DMS53 treated with DMSO at 0.1 percent for 48 hours (cell line): ENCODE measurements at regions not wholly inside any gene's neighbourhood (a gene's known extent, or its start where the extent isn't known, plus 50 kb on each side); places are given as distances from the start of the nearest gene placed in this dataset.

Source experiments
- DNase-seq: peaks from one replicate; lab custom pipeline; 2025; ENCODE audit not compliant: unreplicated experiment; lab: John Stamatoyannopoulos, UW

DNA sequence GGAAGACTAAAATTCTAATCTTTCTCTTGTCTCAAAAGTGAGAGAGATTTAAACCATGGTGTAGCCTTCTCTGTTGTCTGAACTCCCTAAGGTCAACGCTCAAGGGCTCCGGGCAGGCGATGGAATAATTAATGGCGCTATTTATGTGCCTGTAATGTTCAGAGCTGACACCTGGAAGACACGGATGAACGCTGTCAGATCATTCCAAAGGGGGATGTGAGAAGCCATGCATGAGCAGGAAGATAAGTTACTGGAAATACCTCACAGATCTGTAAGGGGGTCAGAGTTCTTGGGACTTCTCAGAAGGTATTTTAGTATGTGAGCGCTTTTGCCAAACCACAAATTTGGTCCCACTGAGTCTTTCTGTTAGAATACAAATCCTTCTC is 73.3 kb upstream of the MTPN start:
- no peak for DNase-seq

DNA sequence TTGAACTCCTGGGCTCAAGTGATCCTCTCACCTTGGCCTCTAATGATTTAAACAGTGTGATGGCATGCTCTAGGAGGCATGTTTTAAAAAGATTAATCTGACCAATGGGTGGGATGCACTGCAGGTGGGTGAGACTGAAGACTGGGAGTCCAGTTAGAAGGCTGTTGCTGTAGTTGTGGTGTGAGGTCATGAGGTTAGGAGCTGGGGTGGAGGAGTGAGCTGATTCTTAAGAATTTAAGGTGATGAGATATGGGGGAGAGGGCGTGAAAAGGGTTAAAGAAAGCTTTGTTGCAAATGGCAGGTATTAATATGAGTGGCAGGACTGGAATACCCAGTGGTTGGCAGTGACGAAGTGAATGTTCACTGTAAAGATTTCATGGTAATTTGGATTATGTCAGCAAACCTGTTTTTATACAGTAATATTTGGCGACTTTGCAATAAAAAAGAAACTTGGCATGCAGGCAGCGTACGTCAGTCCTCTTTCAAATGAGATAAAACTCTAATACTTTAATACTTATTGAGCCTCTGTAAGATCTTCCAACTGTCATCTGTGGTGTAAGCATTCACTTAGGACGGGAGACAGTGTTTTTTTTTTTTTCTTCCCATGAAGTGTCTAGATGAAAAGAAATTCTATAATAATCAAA is 72.8 kb upstream of the MTPN start:
- DNase-seq = no peak

DNA sequence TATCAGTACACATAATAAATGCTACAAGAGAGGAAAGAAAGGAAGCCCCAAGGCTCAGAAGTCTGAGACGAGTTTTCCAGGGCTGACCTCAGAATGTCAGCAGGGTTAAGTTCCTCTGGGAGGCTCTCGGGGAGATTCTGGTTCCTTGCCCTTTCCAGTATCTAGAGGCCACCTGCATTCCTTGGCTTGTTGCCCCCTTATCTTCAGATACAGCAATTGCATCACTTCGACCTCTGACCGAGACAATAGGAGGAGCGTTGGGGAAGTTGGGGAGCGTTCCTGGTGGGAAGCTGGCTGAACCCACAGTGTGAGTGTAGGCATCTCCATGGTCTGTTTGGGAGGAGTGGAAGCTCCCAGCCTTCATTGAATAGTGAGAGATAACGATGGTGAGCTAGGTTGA is 72.0 kb upstream of the MTPN start:
- DNase-seq = no peak

DNA sequence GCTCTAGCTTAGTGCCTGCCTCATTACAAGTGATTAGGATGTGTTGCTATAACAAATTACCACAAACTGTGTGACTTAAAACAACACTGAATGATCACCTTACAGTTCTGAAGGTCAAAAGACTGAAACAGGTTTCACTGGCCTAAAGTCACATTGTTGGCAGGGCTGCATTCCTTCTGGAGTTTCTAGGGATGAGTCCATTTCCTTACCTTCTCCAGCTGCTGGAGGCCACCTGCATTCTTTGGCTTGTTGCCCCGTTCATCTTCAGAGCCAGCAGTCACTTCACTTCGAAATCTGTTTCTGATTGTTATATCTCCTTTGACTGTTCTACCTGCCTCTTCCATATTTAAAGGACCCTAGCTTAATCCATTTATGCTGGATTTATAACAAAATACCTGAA is 69.4 kb upstream of the MTPN start:
- no peak for DNase-seq

DNA sequence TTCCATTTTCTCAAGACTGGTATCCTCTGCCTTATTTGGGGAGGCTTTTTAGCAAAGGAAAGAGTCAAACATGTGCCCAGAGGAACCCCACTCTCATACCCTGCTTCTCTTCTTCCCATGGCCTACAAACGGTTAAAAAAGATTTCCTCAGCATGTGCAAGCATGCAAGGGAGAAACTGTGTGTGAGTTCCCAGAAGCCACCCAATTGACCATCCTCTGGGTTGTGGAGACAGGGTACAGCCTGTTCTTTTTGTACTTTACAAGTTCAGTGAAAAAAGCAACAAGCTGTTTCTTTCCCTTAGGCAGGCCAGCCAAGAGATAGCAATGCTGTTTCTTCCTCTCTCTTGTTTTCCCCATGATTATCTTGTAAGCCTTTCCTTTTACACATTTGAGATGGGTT is 68.8 kb upstream of the MTPN start:
- DNase-seq = no peak

DNA sequence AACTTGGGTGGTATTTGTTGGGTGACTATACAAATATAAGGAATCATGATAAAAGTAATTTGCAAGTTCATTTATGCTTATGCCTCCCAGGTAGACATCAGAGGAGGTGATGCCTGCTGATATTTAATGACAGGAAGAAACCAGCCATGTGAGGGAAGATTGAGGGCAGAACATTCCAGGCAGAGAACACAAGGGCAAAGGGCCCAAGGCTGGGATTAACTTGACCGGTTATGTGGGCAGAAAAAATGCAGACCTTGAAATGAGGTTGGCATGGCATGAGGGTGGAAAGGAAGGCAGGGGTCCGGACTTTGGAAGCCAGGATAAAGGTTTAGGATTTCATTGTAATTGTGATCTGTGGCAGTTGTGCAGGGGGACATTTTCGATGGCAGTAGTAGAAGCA is 68.0 kb upstream of the MTPN start:
- DNase-seq = no peak

DNA sequence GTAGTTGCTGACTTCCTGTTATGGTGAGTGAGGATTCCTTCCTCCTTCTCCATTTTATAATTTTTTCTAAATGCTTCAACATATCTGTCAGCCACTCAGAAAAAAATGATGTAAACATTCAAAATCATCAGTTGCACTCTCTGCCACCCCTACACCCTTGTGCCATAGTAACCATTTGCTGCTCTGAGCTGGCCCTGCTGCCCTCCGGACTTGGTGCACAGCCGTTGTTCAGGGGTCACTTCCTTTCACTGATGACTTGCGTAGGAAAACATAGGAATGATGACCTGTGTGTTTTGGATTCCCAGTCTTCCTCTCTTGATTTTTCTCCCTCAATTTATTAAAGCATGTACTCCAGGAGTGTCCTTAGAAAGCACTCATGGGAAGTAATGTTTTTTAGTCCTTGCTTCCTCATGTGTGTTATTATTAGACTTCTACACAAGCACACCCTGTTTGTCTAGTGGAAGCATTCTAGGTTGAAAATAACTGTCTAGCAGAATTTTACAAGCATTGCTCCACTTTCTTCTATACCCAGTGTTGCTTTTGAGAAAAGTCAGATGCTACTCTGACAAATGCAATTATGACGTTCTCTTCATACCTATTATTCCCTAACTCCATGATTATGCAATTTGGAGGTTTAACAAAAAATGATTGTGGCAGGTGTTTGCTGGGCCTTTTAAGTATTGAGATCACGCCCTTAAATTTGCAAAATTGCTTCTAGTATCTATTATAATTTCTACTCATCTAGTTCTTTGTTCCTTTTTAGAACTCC is 62.6 kb upstream of the MTPN start:
- DNase-seq = no peak

DNA sequence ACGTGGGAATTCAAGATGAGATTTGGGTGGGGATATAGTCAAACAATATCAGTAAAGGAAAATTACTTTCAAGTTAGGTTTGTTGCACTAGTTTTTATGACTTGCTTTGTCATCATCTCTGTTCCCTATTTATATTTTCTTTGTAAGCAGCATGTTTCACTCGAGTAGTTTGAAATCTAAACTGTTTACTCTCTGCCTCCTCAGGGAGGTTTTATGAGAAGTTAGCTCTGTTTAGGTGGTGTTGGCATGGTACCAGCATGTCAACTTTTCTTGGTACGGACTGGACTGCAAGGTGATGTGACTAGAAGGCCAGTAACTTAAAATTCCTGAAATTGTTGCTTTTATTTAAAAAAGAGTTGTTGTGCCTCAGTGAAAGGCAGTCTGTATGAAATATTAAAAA is 59.2 kb upstream of the MTPN start:
- no peak for DNase-seq

DNA sequence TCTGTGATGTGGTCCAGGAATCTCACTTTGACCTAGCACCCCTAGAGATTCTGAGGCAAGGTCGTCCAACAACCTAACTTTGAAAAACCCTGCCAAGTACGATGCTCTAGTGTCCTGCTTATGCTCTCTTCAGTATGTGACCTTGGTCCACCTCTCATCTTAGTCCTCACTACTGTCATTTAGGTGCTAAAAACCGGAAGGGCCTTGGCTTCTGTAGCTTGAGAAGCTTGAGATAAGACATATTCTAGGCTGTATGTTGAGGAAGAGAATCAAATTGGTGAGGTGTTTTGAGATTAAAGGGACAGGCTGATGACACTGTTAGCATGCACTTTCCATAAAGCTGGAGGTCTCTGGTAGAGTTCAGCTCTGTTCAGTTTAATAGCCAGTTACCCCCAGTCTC is 57.0 kb upstream of the MTPN start:
- no peak for DNase-seq

DNA sequence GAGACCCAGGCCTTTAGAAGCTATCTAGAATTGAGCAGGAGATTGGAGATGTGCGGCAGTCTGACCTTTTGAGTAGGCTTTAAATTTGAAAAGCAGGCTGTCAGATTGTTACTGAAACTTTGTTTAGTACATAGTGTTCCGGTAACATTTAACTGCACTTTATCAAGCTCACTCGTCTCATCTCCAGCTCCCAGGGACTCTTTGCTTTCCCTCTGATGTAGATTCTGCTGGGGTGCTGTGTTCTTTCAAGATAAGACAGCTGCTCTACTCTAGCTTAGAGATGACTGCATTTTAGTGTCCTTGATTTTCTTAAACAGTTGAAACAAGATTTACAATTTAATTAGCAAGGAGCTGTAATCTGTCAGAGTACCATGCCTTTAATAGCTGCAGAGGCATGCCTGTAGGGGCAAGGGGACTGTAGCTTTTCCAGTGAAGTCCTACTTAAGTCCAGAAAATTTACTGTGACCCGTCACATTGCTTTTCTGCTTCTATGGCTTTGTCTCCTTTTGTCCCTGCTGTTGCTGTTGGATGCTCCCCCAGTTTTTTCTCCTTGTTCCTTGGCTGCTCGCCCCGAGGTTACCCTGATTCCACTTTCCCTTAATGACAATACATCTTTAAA is 56.4 kb upstream of the MTPN start:
- DNase-seq = no peak

DNA sequence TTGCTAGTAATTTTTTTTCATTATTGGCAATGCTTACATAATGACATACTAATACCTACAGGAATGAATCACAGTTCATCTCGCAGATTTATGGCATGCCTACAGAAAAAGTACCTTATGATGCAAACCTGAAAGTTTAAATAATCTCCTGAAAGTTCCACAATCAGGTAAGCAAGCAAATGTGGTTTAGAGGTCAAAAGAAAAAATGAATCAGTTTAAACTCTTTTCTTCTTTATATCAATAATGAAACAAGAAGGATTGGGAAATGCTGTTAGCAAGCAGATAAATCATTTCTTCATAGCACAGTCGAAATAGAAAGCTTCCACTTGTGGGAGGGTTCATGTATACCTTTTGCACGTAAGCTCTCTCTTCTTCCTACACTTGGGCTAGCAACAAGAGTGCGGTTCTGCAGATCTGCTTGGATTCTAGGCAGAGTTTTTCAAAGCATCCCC is 53.7 kb upstream of the MTPN start:
- no peak for DNase-seq

DNA sequence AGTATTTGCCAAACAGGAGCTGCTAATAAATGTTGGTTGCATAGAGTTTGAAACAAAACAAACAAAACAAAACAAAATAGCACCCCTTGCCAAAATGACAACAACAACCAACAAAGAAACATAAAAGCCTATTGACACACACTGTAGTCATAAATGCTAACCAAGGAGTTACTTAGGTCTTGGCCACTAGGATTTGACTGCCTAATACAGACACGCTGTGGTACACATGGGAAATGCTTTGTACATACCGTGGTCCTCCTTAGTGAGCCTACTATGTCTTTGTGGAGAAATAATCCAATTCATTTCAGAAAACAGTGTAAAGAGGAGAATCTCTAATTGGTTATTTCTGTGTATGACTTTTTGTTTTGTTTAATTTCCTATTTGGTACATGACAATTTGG is 53.2 kb upstream of the MTPN start:
- DNase-seq = no peak

DNA sequence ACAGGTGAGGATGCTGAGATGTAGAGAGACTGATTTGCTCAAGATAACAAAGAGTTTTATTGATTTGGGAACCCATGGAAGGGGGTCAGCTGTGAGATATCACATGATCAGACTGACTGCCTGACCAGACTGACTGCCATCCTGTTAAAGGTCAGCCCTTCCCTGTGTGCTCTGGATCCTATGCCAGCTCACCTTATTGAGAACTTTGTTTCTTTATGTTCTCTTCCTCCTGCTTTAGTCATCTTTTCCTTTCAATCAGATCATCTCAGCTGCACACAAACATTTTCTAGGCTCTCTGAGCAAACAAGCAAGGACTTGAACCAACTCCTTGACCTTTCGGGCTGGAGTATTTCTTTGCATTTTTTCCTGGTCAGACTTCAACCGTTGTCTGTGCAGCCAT is 50.0 kb upstream of the MTPN start:
- DNase-seq = no peak
